Fibroblast of lung (primary cell): ENCODE measurements at regions not wholly inside any gene's neighbourhood (a gene's known extent, or its start where the extent isn't known, plus 50 kb on each side); places are given as distances from the start of the nearest gene placed in this dataset.

ENCODE experiments used
- DNase-seq, 2 donors: peaks; one replicate each; pipeline versions ENCODE4 v3.0.0 to v3.0.0-alpha.2; 2010; ENCODE audit warnings: low read depth in 2 of 2
- H2AFZ ChIP-seq: 2 replicates; pipeline ENCODE4 v1.5.1; 2012; ENCODE audit warnings: low read length, control low read depth, inconsistent platforms
- H3K27ac ChIP-seq: 2 replicates; pipeline ENCODE4 v1.5.1; 2011; ENCODE audit warnings: low read length, control low read depth; ENCODE audit not compliant: insufficient read depth
- H3K27me3 ChIP-seq: 2 replicates; pipeline ENCODE4 v1.5.1; 2011; ENCODE audit warnings: mild to moderate bottlenecking, low read length; ENCODE audit not compliant: control insufficient read depth, insufficient read depth
- H3K36me3 ChIP-seq: 2 replicates; pipeline ENCODE4 v1.5.1; 2011; ENCODE audit warnings: low read length; ENCODE audit not compliant: control insufficient read depth, insufficient read depth
- H3K4me1 ChIP-seq: 2 replicates; pipeline ENCODE4 v1.5.1; 2011; ENCODE audit warnings: low read length; ENCODE audit not compliant: control insufficient read depth, insufficient read depth; ENCODE audit errors: extremely low read depth
- H3K4me2 ChIP-seq: 2 replicates; pipeline ENCODE4 v1.5.1; 2011; ENCODE audit warnings: low read length, control low read depth; ENCODE audit not compliant: insufficient read depth; ENCODE audit errors: extremely low read depth
- H3K4me3 ChIP-seq, 4 experiments: fragments of 200-600 bp in 1 of 4; sonication (generic) in 1 of 4; replicated peaks in 1 of 4; 2 replicates each; pipeline ENCODE4 v1.5.1; 2011 to 2016; ENCODE audit warnings: low read length in 4 of 4, low read depth in 3 of 4, mild to moderate bottlenecking in 3 of 4, control low read depth in 2 of 4, inconsistent platforms in 1 of 4, mixed read lengths in 1 of 4; ENCODE audit not compliant: insufficient read depth in 1 of 4; ENCODE audit errors: control extremely low read depth in 1 of 4
- H3K79me2 ChIP-seq: 2 replicates; pipeline ENCODE4 v1.5.1; 2012; ENCODE audit warnings: mild to moderate bottlenecking, low read length, inconsistent platforms; ENCODE audit not compliant: control insufficient read depth, insufficient read depth
- H3K9ac ChIP-seq: 2 replicates; pipeline ENCODE4 v1.5.1; 2011; ENCODE audit warnings: mild to moderate bottlenecking, low read length, control low read depth; ENCODE audit not compliant: insufficient read depth
- H3K9me3 ChIP-seq: 2 replicates; pipeline ENCODE4 v1.5.1; 2012; ENCODE audit warnings: low read depth, low read length; ENCODE audit not compliant: control insufficient read depth, insufficient read depth
- H4K20me1 ChIP-seq: 2 replicates; pipeline ENCODE4 v1.5.1; 2011; ENCODE audit warnings: low read length; ENCODE audit not compliant: control insufficient read depth, insufficient read depth; ENCODE audit errors: extremely low read depth
- CTCF ChIP-seq, 2 donors: IDR thresholded peaks in 1 of 2; conservative IDR thresholded peaks in 1 of 2; 1 replicate in 1 of 2; 2 replicates in 1 of 2; pipeline ENCODE4 v1.5.1; 2011 to 2012; ENCODE audit warnings: low read length in 2 of 2, control low read depth in 1 of 2, inconsistent platforms in 1 of 2, low read depth in 1 of 2, mild to moderate bottlenecking in 1 of 2
- EZH2 ChIP-seq: IDR thresholded peaks from 2 replicates; pipeline ENCODE4 v1.5.1; 2012; ENCODE audit warnings: low read length, control low read depth, mild to moderate bottlenecking; ENCODE audit errors: missing control alignments

GRCh38 chr10:65017523-65017922, 1496.3 kb downstream of the REEP3 start:
- H3K4me1 ChIP-seq: no peaks in the 10 kb centered on the region
- no peak overlapping the region for H3K4me2 ChIP-seq
- TF ChIP-seq CTCF (conservative IDR thresholded peaks at IDR 0.05 in 1 of 2, IDR thresholded peaks at IDR 0.05 in 1 of 2; ENCODE audit: low read depth in 1 of 2, low read length in 2 of 2) (no peak), EZH2 (no peak)
- no peak for DNase-seq
- H3K9me3 ChIP-seq: no peaks in the 10 kb centered on the region
- no peaks in the 10 kb centered on the region for H3K27me3 ChIP-seq
- H3K36me3 ChIP-seq: no peaks in the 10 kb centered on the region
- H3K79me2 ChIP-seq: no peaks in the 10 kb centered on the region
- H2AFZ ChIP-seq: no peak overlapping the region
- H3K27ac ChIP-seq: no peak overlapping the region
- H3K4me3 ChIP-seq: no peak overlapping the region
- no peak overlapping the region for H3K9ac ChIP-seq
- H4K20me1 ChIP-seq: no peaks in the 10 kb centered on the region

- no peak overlapping the region for H3K4me3 ChIP-seq
- H3K4me2 ChIP-seq: no peak overlapping the region
- no peaks in the 10 kb centered on the region for H3K27me3 ChIP-seq
- no peaks in the 10 kb centered on the region for H3K79me2 ChIP-seq
- H3K9me3 ChIP-seq: no peaks in the 10 kb centered on the region
- no peak overlapping the region for H3K27ac ChIP-seq
- no peaks in the 10 kb centered on the region for H3K36me3 ChIP-seq
- no peak for TF ChIP-seq EZH2
- no peak for TF ChIP-seq CTCF (conservative IDR thresholded peaks at IDR 0.05 in 1 of 2, IDR thresholded peaks at IDR 0.05 in 1 of 2; ENCODE audit: low read depth in 1 of 2, low read length in 2 of 2)
- no peaks in the 10 kb centered on the region for H3K4me1 ChIP-seq
- H4K20me1 ChIP-seq: no peaks in the 10 kb centered on the region
- H3K9ac ChIP-seq: no peak overlapping the region
- H2AFZ ChIP-seq: no peak overlapping the region
- no peak for DNase-seq
These were observed 1503.7 kb downstream of the REEP3 start for GRCh38 chr10:65024886-65025285.

- Histone ChIP-seq H2AFZ (no peak overlapping the region), H3K4me3 (no peak overlapping the region), H3K4me2 (no peak overlapping the region), H4K20me1 (no peaks in the 10 kb centered on the region), H3K9ac (no peak overlapping the region), H3K9me3 (no peaks in the 10 kb centered on the region), H3K4me1 (no peaks in the 10 kb centered on the region), H3K27ac (no peak overlapping the region), H3K27me3 (no peaks in the 10 kb centered on the region), H3K36me3 (no peaks in the 10 kb centered on the region), H3K79me2 (no peaks in the 10 kb centered on the region)
- no peak for DNase-seq
- TF ChIP-seq EZH2 (no peak), CTCF (conservative IDR thresholded peaks at IDR 0.05 in 1 of 2, IDR thresholded peaks at IDR 0.05 in 1 of 2; ENCODE audit: low read depth in 1 of 2, low read length in 2 of 2) (no peak)
These were observed 1509.1 kb downstream of the REEP3 start for GRCh38 chr10:65030263-65030662.
